H9 (cell line): ENCODE measurements at regions not wholly inside any gene's neighbourhood (a gene's known extent, or its start where the extent isn't known, plus 50 kb on each side); places are given as distances from the start of the nearest gene placed in this dataset.

Experiments
- DNase-seq: peaks from one replicate; pipeline ENCODE4 v3.0.0-alpha.2; 2017
- H2AFZ ChIP-seq: one replicate; pipeline ENCODE4 v1.6.1; 2013; ENCODE audit warnings: mild to moderate bottlenecking, low read length, control low read depth, moderate library complexity
- H2AK5ac ChIP-seq: 2 replicates; pipeline ENCODE4 v1.6.1; 2013; ENCODE audit warnings: low read length, control low read depth, mixed read lengths; ENCODE audit not compliant: insufficient read length
- H2BK120ac ChIP-seq: one replicate; pipeline ENCODE4 v1.6.1; 2013; ENCODE audit warnings: low read depth, mild to moderate bottlenecking, low read length, control low read depth, inconsistent platforms; ENCODE audit not compliant: poor library complexity, severe bottlenecking
- H2BK12ac ChIP-seq: 2 replicates; pipeline ENCODE4 v1.6.1; 2013; ENCODE audit warnings: low read length, control low read depth, mixed read lengths, low read depth; ENCODE audit not compliant: insufficient read length
- H2BK15ac ChIP-seq: 2 replicates; pipeline ENCODE4 v1.6.1; 2013; ENCODE audit warnings: low read depth, low read length, control low read depth
- H2BK20ac ChIP-seq: one replicate; pipeline ENCODE4 v1.6.1; 2013; ENCODE audit warnings: low read depth, mild to moderate bottlenecking, low read length, control low read depth, inconsistent platforms; ENCODE audit not compliant: poor library complexity, severe bottlenecking
- H2BK5ac ChIP-seq: 2 replicates; pipeline ENCODE4 v1.6.1; 2013; ENCODE audit warnings: low read length, control low read depth, mixed read lengths; ENCODE audit not compliant: insufficient read length
- H3K14ac ChIP-seq: 2 replicates; pipeline ENCODE4 v1.6.1; 2013; ENCODE audit warnings: low read length, control low read depth; ENCODE audit not compliant: insufficient read depth
- H3K18ac ChIP-seq: 2 replicates; pipeline ENCODE4 v1.6.1; 2013; ENCODE audit warnings: low read depth, mild to moderate bottlenecking, mixed read lengths, low read length, control low read depth; ENCODE audit not compliant: insufficient read length
- H3K23ac ChIP-seq: 2 replicates; pipeline ENCODE4 v1.6.1; 2013; ENCODE audit warnings: low read length, control low read depth, mixed read lengths, low read depth; ENCODE audit not compliant: insufficient read length
- H3K23me2 ChIP-seq: 2 replicates; pipeline ENCODE4 v1.6.1; 2013; ENCODE audit warnings: low read depth, mild to moderate bottlenecking, mixed read lengths, low read length, control low read depth; ENCODE audit not compliant: insufficient read length, poor library complexity, severe bottlenecking
- H3K27ac ChIP-seq: 2 replicates; pipeline ENCODE4 v1.5.1; 2013; ENCODE audit warnings: low read length, control low read depth, mixed read lengths, low read depth; ENCODE audit not compliant: insufficient read length
- H3K27me3 ChIP-seq: 2 replicates; pipeline ENCODE4 v1.6.1; 2013; ENCODE audit warnings: low read length, control low read depth, inconsistent platforms; ENCODE audit not compliant: insufficient read depth
- H3K4ac ChIP-seq: 2 replicates; pipeline ENCODE4 v1.6.1; 2013; ENCODE audit warnings: low read depth, mild to moderate bottlenecking, control low read depth, inconsistent platforms, low read length, moderate library complexity
- H3K4me1 ChIP-seq: 2 replicates; pipeline ENCODE4 v1.6.1; 2013; ENCODE audit warnings: low read length, control low read depth, inconsistent platforms; ENCODE audit not compliant: insufficient read depth
- H3K4me2 ChIP-seq: 2 replicates; pipeline ENCODE4 v1.6.1; 2013; ENCODE audit warnings: low read length, control low read depth, mixed read lengths; ENCODE audit not compliant: insufficient read length, insufficient read depth
- H3K56ac ChIP-seq: 2 replicates; pipeline ENCODE4 v1.6.1; 2013; ENCODE audit warnings: low read depth, mild to moderate bottlenecking, mixed read lengths, low read length, control low read depth; ENCODE audit not compliant: insufficient read length
- H3K79me1 ChIP-seq: 2 replicates; pipeline ENCODE4 v1.6.1; 2013; ENCODE audit warnings: low read depth, mild to moderate bottlenecking, moderate library complexity, low read length, control low read depth, inconsistent platforms; ENCODE audit not compliant: insufficient read depth, poor library complexity, severe bottlenecking
- H3K79me2 ChIP-seq: 2 replicates; pipeline ENCODE4 v1.6.1; 2013; ENCODE audit warnings: low read length, control low read depth, inconsistent platforms; ENCODE audit not compliant: insufficient read depth
- H3K9ac ChIP-seq: 2 replicates; pipeline ENCODE4 v1.6.1; 2013; ENCODE audit warnings: low read length, control low read depth, mixed read lengths; ENCODE audit not compliant: insufficient read length; ENCODE audit errors: extremely low read depth
- H3K9me3 ChIP-seq: one replicate; pipeline ENCODE4 v1.6.1; 2013; ENCODE audit warnings: low read depth, low read length, inconsistent platforms; ENCODE audit not compliant: control insufficient read depth
- H3T11ph ChIP-seq: one replicate; pipeline ENCODE4 v1.6.1; 2013; ENCODE audit warnings: mild to moderate bottlenecking, low read length, control low read depth, inconsistent platforms
- H4K20me1 ChIP-seq: one replicate; pipeline ENCODE4 v1.6.1; 2013; ENCODE audit not compliant: control insufficient read depth, insufficient read length, insufficient read depth
- H4K5ac ChIP-seq: 2 replicates; pipeline ENCODE4 v1.6.1; 2013; ENCODE audit warnings: low read depth, mild to moderate bottlenecking, mixed read lengths, low read length, control low read depth; ENCODE audit not compliant: insufficient read length
- H4K8ac ChIP-seq: replicated peaks from 2 replicates; pipeline ENCODE4 v1.6.1; 2013; ENCODE audit warnings: low read length, control low read depth, mixed read lengths, low read depth; ENCODE audit not compliant: insufficient read length
- H4K91ac ChIP-seq: 2 replicates; pipeline ENCODE4 v1.6.1; 2013; ENCODE audit warnings: low read depth, mild to moderate bottlenecking, moderate library complexity, mixed read lengths, low read length, control low read depth; ENCODE audit not compliant: insufficient read length
- H3K27ac Mint-ChIP-seq, 3 experiments: 2 replicates in 2 of 3; 3 replicates in 1 of 3; pipeline ENCODE4 v1.8.0; 2020 to 2021; ENCODE audit warnings: mixed read lengths in 3 of 3, mild to moderate bottlenecking in 1 of 3, moderate library complexity in 1 of 3
- H3K27me3 Mint-ChIP-seq: 2 replicates; pipeline ENCODE4 v1.8.0; 2021; ENCODE audit warnings: low read depth, mild to moderate bottlenecking, moderate library complexity, mixed read lengths
- H3K36me3 Mint-ChIP-seq, 3 experiments: 2 replicates in 2 of 3; 3 replicates in 1 of 3; pipeline ENCODE4 v1.8.0; 2020 to 2021; ENCODE audit warnings: low read depth in 3 of 3, mixed read lengths in 3 of 3; ENCODE audit not compliant: insufficient read depth in 1 of 3
- H3K4me1 Mint-ChIP-seq, 2 experiments: 2 replicates each; pipeline ENCODE4 v1.8.0; 2020; ENCODE audit warnings: mixed read lengths in 2 of 2
- H3K4me3 Mint-ChIP-seq, 2 experiments: 2 replicates in 1 of 2; 3 replicates in 1 of 2; pipeline ENCODE4 v1.8.0; 2020 to 2021; ENCODE audit warnings: mild to moderate bottlenecking in 2 of 2, mixed read lengths in 2 of 2, moderate library complexity in 1 of 2
- H3K9me3 Mint-ChIP-seq, 2 experiments: 2 replicates in 1 of 2; 3 replicates in 1 of 2; pipeline ENCODE4 v1.8.0; 2020; ENCODE audit warnings: mild to moderate bottlenecking in 2 of 2, mixed read lengths in 2 of 2, moderate library complexity in 1 of 2
- WGBS: extraction: QIAGEN DNeasy Blood & Tissue Kit; methylation state at CpG from one replicate; pipeline ENCODE4 v1.1.7; 2013; ENCODE audit warnings: missing lambda C conversion rate, low lambda C conversion rate, mixed read lengths; ENCODE audit not compliant: insufficient read length; ENCODE audit errors: extremely low coverage; 5-methylcytosine and 5-hydroxymethylcytosine counted together
- TF ChIP-seq, protein P1 (sequence below): fragments of 200-600 bp; sonication (generic); conservative IDR thresholded peaks from 3 replicates; pipeline ENCODE4 v1.8.0; 2021; ENCODE audit warnings: antibody characterized with exemption, mild to moderate bottlenecking

DNA sequence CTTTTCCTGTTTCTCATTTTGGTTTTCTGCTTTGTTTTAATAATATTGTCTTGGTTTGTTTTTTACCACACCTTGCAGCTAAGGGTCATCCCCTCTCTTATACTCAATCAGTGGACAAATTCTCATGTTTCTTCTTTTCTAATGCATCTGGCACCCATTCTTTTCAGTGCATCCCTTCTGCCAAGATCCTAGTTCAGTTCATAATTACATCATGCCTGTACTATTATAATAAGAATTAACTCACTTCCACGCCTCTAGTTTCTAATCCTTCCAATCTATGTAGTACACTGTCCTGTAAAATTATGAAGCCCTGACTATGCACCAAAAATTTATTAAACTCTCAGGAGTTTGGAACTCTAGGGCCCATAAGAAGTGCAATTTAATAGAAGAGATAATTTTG lies 126.1 kb downstream of the FAT4 start:
- Histone ChIP-seq H3K18ac (no peak overlapping the region), H3K27ac (no peak overlapping the region), H3K4me2 (no peak overlapping the region), H3K23ac (no peak overlapping the region), H3K4me1 (no peaks in the 10 kb centered on the region), H3K79me2 (no peaks in the 10 kb centered on the region), H3K14ac (no peak overlapping the region), H2BK120ac (no peak overlapping the region), H4K91ac (no peak overlapping the region), H4K20me1 (no peaks in the 10 kb centered on the region), H2AK5ac (no peak overlapping the region), H4K8ac (no peak overlapping the region), H2BK20ac (no peak overlapping the region), H4K5ac (no peak overlapping the region), H2BK5ac (no peak overlapping the region), H3K23me2 (no peaks in the 10 kb centered on the region), H2AFZ (no peak overlapping the region), H2BK12ac (no peak overlapping the region), H3K79me1 (no peaks in the 10 kb centered on the region), H3K9me3 (no peaks in the 10 kb centered on the region), H3T11ph (no peak overlapping the region), H3K56ac (no peak overlapping the region), H3K27me3 (no peaks in the 10 kb centered on the region), H2BK15ac (no peak overlapping the region), H3K9ac (no peak overlapping the region), H3K4ac (no peak overlapping the region)
- no peak for DNase-seq
- Mint-ChIP-seq H3K9me3 (no peaks in the 10 kb centered on the region), H3K4me1 (no peaks in the 10 kb centered on the region), H3K27me3 (no peaks in the 10 kb centered on the region), H3K27ac (peak overlapping the region in 1 of 3 experiments; percentile 9; a peak in 1 of 7 replicates), H3K36me3 (peaks cover 0 to 4% (median 0%) of the 10 kb centered on the region in 3 experiments; a peak in 1 of 7 replicates), H3K4me3 (no peak overlapping the region)
- no CpG with 5 or more reads among the region's 1 CpG for WGBS
- TF ChIP-seq, protein P1, sequence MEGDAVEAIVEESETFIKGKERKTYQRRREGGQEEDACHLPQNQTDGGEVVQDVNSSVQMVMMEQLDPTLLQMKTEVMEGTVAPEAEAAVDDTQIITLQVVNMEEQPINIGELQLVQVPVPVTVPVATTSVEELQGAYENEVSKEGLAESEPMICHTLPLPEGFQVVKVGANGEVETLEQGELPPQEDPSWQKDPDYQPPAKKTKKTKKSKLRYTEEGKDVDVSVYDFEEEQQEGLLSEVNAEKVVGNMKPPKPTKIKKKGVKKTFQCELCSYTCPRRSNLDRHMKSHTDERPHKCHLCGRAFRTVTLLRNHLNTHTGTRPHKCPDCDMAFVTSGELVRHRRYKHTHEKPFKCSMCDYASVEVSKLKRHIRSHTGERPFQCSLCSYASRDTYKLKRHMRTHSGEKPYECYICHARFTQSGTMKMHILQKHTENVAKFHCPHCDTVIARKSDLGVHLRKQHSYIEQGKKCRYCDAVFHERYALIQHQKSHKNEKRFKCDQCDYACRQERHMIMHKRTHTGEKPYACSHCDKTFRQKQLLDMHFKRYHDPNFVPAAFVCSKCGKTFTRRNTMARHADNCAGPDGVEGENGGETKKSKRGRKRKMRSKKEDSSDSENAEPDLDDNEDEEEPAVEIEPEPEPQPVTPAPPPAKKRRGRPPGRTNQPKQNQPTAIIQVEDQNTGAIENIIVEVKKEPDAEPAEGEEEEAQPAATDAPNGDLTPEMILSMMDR: no peak
